ENCODE measurements at regions not wholly inside any gene's neighbourhood (a gene's known extent, or its start where the extent isn't known, plus 50 kb on each side); places are given as distances from the start of the nearest gene placed in this dataset.
"Not testable (repeated sequence)": the region's sequence is repeated elsewhere in the genome, so short reads cannot be mapped to it uniquely, and the experiment has no call there.

DNA sequence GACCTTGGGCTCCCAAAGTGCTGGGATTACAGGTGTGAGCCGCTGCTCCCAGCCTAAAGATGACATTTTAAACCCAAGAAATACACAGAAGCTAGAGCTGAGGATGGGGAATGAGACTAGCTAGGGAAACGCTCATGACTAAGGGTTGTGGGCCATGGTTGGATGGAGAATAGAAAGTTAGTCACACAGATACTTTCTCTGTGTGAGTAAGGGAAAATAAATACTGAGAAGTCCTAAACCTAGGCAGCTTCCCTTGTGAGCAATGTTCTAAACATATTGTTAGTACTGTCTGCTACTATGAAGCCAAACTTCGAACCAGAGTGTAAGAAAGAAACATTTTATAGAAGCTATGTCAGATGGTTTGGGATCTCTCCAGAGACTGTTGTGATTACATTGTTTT lies 304.8 kb upstream of the STAC start:
- no peak for DNase-seq (ENCODE audit: low read depth, low spot score)
- no peak for TF ChIP-seq YY1 (IDR thresholded peaks at IDR 0.05; ENCODE audit: insufficient read depth, insufficient read length)
- TF ChIP-seq ZNF274 (IDR thresholded peaks at IDR 0.05; ENCODE audit: low read depth, low read length): no peak

DNA sequence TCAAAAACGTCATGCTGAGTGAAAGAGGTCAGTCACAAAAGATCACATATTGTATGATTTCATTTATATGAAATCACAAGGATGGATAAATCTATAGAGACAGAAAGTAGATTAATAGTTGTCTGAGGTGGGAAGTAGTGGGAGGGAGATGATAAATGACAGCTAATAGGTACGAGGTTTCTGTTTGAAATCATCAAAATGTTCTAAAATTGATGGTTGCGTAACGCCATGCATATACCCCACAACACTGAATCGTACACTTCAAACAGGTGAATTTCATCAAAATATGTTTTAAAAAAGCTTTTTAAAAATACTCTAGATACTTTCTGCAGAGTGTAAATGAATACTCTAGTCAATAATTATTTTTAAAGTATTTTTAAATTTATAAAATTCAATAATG lies 303.0 kb upstream of the STAC start:
- H3K4me1 ChIP-seq (ENCODE audit: insufficient read depth, insufficient read length): no peaks in the 10 kb centered on the region
- TF ChIP-seq SUZ12 (IDR thresholded peaks at IDR 0.05; ENCODE audit: extremely low read depth, insufficient read depth, insufficient read length): no peak
- TF ChIP-seq ZNF274 (IDR thresholded peaks at IDR 0.05; ENCODE audit: low read depth, low read length): no peak
- TF ChIP-seq YY1 (IDR thresholded peaks at IDR 0.05; ENCODE audit: insufficient read depth, insufficient read length): no peak
- H3K9ac ChIP-seq (ENCODE audit: insufficient read length, low read depth): no peak overlapping the region
- DNase-seq (ENCODE audit: low read depth, low spot score): no peak
- H3K9me3 ChIP-seq (ENCODE audit: insufficient read depth, low read length): no peaks in the 10 kb centered on the region
- no peaks in the 10 kb centered on the region for H3K36me3 ChIP-seq (ENCODE audit: insufficient read depth, insufficient read length, low read length)
- H3K4me3 ChIP-seq (ENCODE audit: insufficient read length, low read depth): no peak overlapping the region
- no peaks in the 10 kb centered on the region for H3K27me3 ChIP-seq (ENCODE audit: insufficient read depth, insufficient read length)

More for the DNA sequence above, 304.8 kb upstream of the STAC start:
- Histone ChIP-seq H3K9me3 (ENCODE audit: insufficient read depth, low read length) (no peaks in the 10 kb centered on the region), H3K27me3 (ENCODE audit: insufficient read depth, insufficient read length) (no peaks in the 10 kb centered on the region), H3K4me1 (ENCODE audit: insufficient read depth, insufficient read length) (no peaks in the 10 kb centered on the region), H3K4me3 (ENCODE audit: insufficient read length, low read depth) (no peak overlapping the region), H3K9ac (ENCODE audit: insufficient read length, low read depth) (no peak overlapping the region), H3K36me3 (ENCODE audit: insufficient read depth, insufficient read length, low read length) (no peaks in the 10 kb centered on the region)

DNA sequence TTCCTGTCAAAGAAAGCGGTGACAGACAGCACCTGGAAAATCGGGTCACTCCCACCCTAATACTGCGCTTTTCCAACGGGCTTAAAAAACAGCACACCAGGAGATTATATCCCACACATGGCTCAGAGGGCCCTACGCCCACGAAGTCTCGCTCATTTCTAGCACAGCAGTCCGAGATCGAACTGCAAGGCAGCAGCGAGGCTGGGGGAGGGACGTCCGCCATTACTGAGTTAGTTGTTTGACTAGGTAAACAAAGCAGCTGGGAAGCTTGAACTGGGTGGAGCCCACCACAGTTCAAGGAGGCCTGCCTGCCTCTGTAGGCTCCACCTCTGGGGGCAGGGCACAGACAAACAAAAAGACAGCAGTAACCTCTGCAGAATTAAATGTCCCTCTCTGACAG lies 297.3 kb upstream of the STAC start:
- not testable (repeated sequence) for H3K27me3 ChIP-seq (ENCODE audit: insufficient read depth, insufficient read length); DNase-seq (ENCODE audit: low read depth, low spot score); H3K9ac ChIP-seq (ENCODE audit: insufficient read length, low read depth); H3K4me1 ChIP-seq (ENCODE audit: insufficient read depth, insufficient read length); H3K9me3 ChIP-seq (ENCODE audit: insufficient read depth, low read length); H3K36me3 ChIP-seq (ENCODE audit: insufficient read depth, insufficient read length, low read length); H3K4me3 ChIP-seq (ENCODE audit: insufficient read length, low read depth)

DNA sequence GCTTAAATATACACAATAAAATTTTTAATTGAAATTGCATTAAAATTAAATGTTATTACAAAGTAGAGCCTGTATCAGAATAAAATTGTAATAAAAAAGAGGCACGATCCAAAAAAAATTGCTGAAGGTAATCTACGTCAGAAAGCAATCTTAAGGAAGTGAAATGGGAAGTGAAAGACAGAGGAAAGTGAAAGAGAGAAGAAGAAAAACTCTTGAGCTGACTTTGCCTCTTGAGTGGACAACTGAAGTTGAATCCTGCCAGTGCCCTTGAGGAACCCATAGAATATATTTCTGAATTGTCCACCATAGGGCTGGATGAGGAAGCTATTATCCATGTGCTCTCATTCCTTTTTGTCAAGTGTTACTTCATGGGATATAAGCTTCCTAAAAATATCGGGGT lies 285.1 kb upstream of the STAC start:
- H3K36me3 ChIP-seq (ENCODE audit: insufficient read depth, insufficient read length, low read length): no peaks in the 10 kb centered on the region
- no peak overlapping the region for H3K9ac ChIP-seq (ENCODE audit: insufficient read length, low read depth)
- H3K4me3 ChIP-seq (ENCODE audit: insufficient read length, low read depth): no peak overlapping the region
- no peaks in the 10 kb centered on the region for H3K27me3 ChIP-seq (ENCODE audit: insufficient read depth, insufficient read length)
- no peak for DNase-seq (ENCODE audit: low read depth, low spot score)
- H3K4me1 ChIP-seq (ENCODE audit: insufficient read depth, insufficient read length): no peaks in the 10 kb centered on the region
- H3K9me3 ChIP-seq (ENCODE audit: insufficient read depth, low read length): no peaks in the 10 kb centered on the region
- TF ChIP-seq SUZ12 (IDR thresholded peaks at IDR 0.05; ENCODE audit: extremely low read depth, insufficient read depth, insufficient read length) (no peak), ZNF274 (IDR thresholded peaks at IDR 0.05; ENCODE audit: low read depth, low read length) (no peak), YY1 (IDR thresholded peaks at IDR 0.05; ENCODE audit: insufficient read depth, insufficient read length) (no peak)

DNA sequence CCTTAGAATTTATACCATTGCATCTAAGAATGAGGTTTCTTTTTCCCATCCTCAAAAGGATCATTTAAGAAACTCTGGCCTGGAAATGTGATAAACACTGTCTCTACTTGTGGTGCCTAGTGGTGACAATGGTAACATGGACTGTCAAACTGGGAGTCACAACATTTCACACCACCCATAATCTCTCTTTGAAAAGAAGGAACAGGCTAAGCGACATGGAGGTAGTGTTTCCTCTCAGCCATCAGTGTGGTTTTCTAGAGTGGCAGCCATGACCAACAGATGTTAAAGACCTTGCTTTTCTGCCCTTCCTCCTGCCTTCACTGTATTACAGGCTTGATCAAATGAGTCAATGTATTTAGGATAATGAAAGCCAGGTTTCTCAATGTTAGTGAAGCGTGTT lies 283.1 kb upstream of the STAC start:
- TF ChIP-seq YY1 (IDR thresholded peaks at IDR 0.05; ENCODE audit: insufficient read depth, insufficient read length) (no peak), SUZ12 (IDR thresholded peaks at IDR 0.05; ENCODE audit: extremely low read depth, insufficient read depth, insufficient read length) (no peak), ZNF274 (IDR thresholded peaks at IDR 0.05; ENCODE audit: low read depth, low read length) (no peak)

DNA sequence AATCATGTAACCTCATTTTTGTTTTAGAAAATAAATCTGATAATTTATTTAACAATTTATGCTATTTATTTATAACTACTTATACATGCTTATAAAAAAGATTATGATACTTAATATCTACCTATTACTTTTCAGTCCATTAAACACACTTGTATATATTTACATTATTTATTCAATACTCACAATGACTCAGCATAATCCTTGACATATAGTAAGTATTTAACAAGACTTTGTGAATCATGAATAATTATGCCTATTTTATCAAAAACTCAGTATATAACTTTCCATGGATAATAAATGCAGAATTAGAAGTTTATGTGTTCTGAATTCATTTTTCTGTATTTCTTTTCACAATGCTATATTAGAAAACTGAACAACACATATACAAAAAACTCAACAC lies 266.0 kb upstream of the STAC start:
- Histone ChIP-seq H3K4me1 (ENCODE audit: insufficient read depth, insufficient read length) (no peaks in the 10 kb centered on the region), H3K27me3 (ENCODE audit: insufficient read depth, insufficient read length) (no peaks in the 10 kb centered on the region), H3K4me3 (ENCODE audit: insufficient read length, low read depth) (no peak overlapping the region), H3K9ac (ENCODE audit: insufficient read length, low read depth) (no peak overlapping the region), H3K36me3 (ENCODE audit: insufficient read depth, insufficient read length, low read length) (no peaks in the 10 kb centered on the region), H3K9me3 (ENCODE audit: insufficient read depth, low read length) (no peaks in the 10 kb centered on the region)
- TF ChIP-seq YY1 (IDR thresholded peaks at IDR 0.05; ENCODE audit: insufficient read depth, insufficient read length) (no peak), SUZ12 (IDR thresholded peaks at IDR 0.05; ENCODE audit: extremely low read depth, insufficient read depth, insufficient read length) (no peak), ZNF274 (IDR thresholded peaks at IDR 0.05; ENCODE audit: low read depth, low read length) (no peak)
- no peak for DNase-seq (ENCODE audit: low read depth, low spot score)

More for the DNA sequence above, 283.1 kb upstream of the STAC start:
- DNase-seq (ENCODE audit: low read depth, low spot score): no peak
- H3K9ac ChIP-seq (ENCODE audit: insufficient read length, low read depth): no peak overlapping the region
- H3K9me3 ChIP-seq (ENCODE audit: insufficient read depth, low read length): no peaks in the 10 kb centered on the region
- no peaks in the 10 kb centered on the region for H3K4me1 ChIP-seq (ENCODE audit: insufficient read depth, insufficient read length)
- no peaks in the 10 kb centered on the region for H3K36me3 ChIP-seq (ENCODE audit: insufficient read depth, insufficient read length, low read length)
- H3K4me3 ChIP-seq (ENCODE audit: insufficient read length, low read depth): no peak overlapping the region
- no peaks in the 10 kb centered on the region for H3K27me3 ChIP-seq (ENCODE audit: insufficient read depth, insufficient read length)

DNA sequence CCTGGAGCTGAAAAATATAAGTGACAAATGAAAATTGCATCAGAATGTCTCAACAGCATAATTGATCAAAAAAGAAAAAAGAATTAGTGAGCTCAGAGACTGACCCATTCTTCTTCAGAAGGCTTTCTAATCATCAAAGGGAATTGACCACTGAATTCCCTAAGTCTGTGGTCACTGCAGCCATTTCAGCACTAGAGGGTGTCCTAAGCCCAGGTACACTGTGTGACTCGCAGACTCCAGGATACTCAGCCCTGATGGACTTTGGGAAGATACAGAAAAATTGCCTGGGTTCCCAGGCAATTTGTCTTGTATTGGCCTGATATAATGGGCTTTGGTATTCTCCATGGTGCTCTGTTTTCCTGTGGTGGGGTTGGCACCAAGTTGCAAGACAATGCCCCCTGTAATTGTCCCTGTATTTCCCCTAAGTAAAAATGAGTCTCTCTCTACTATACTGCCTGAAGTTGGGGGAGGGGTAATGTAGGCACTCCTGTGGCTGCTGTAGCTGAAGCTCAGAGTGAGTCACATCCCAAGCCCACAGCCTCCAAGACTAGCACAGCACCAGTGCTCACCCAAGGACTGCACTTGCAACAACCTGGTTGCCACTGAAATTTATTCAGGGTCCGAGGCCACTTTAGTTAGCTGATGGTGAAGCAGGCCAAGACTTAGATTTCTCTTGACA lies 256.0 kb upstream of the STAC start:
- no peak for TF ChIP-seq YY1 (IDR thresholded peaks at IDR 0.05; ENCODE audit: insufficient read depth, insufficient read length)
- no peak for TF ChIP-seq ZNF274 (IDR thresholded peaks at IDR 0.05; ENCODE audit: low read depth, low read length)
- no peak for TF ChIP-seq SUZ12 (IDR thresholded peaks at IDR 0.05; ENCODE audit: extremely low read depth, insufficient read depth, insufficient read length)
- no peaks in the 10 kb centered on the region for H3K4me1 ChIP-seq (ENCODE audit: insufficient read depth, insufficient read length)
- H3K36me3 ChIP-seq (ENCODE audit: insufficient read depth, insufficient read length, low read length): no peaks in the 10 kb centered on the region
- no peak overlapping the region for H3K9ac ChIP-seq (ENCODE audit: insufficient read length, low read depth)
- peaks cover 6% of the 10 kb centered on the region; the same call in 1 of the 2 replicates for H3K9me3 ChIP-seq (ENCODE audit: insufficient read depth, low read length)
- peak; percentile 72 for DNase-seq (ENCODE audit: low read depth, low spot score)
- H3K4me3 ChIP-seq (ENCODE audit: insufficient read length, low read depth): no peak overlapping the region
- no peaks in the 10 kb centered on the region for H3K27me3 ChIP-seq (ENCODE audit: insufficient read depth, insufficient read length)
